GM06990 (cell line): ENCODE measurements at regions not wholly inside any gene's neighbourhood (a gene's known extent, or its start where the extent isn't known, plus 50 kb on each side); places are given as distances from the start of the nearest gene placed in this dataset.

Experiments used
- DNase-seq: peaks from one replicate; pipeline ENCODE4 v3.0.0-alpha.2; 2011; ENCODE audit not compliant: insufficient read length; ENCODE audit errors: extremely low read depth
- H3K27me3 ChIP-seq: replicated peaks from 2 replicates; pipeline ENCODE4 v1.6.0; 2011; ENCODE audit warnings: low read length; ENCODE audit not compliant: control insufficient read depth, insufficient read depth
- H3K36me3 ChIP-seq: 2 replicates; pipeline ENCODE4 v1.5.1; 2011; ENCODE audit warnings: low read length; ENCODE audit not compliant: control insufficient read depth, insufficient read depth
- H3K4me3 ChIP-seq: replicated peaks from 2 replicates; pipeline ENCODE4 v1.5.1; 2011; ENCODE audit warnings: low read depth, mild to moderate bottlenecking, control low read depth, low read length
- TF ChIP-seq, protein P1 (sequence below): IDR thresholded peaks from 2 replicates; pipeline ENCODE4 v1.5.1; 2011; ENCODE audit warnings: low read length, control low read depth, mild to moderate bottlenecking, inconsistent platforms; ENCODE audit not compliant: insufficient read depth, poor library complexity, severe bottlenecking

- Histone ChIP-seq H3K36me3 (no peaks in the 10 kb centered on the region), H3K27me3 (no peaks in the 10 kb centered on the region), H3K4me3 (no peak overlapping the region)
- DNase-seq: no peak
- TF ChIP-seq, protein P1, sequence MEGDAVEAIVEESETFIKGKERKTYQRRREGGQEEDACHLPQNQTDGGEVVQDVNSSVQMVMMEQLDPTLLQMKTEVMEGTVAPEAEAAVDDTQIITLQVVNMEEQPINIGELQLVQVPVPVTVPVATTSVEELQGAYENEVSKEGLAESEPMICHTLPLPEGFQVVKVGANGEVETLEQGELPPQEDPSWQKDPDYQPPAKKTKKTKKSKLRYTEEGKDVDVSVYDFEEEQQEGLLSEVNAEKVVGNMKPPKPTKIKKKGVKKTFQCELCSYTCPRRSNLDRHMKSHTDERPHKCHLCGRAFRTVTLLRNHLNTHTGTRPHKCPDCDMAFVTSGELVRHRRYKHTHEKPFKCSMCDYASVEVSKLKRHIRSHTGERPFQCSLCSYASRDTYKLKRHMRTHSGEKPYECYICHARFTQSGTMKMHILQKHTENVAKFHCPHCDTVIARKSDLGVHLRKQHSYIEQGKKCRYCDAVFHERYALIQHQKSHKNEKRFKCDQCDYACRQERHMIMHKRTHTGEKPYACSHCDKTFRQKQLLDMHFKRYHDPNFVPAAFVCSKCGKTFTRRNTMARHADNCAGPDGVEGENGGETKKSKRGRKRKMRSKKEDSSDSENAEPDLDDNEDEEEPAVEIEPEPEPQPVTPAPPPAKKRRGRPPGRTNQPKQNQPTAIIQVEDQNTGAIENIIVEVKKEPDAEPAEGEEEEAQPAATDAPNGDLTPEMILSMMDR: no peak
Observed at GRCh38 chr7:115136796-115137443, 215.0 kb downstream of the MDFIC start.

- H3K36me3 ChIP-seq: no peaks in the 10 kb centered on the region
- peak; percentile 6 for DNase-seq
- no peak overlapping the region for H3K4me3 ChIP-seq
- no peaks in the 10 kb centered on the region for H3K27me3 ChIP-seq
- TF ChIP-seq, protein P1: no peak
Observed at GRCh38 chr7:115135769-115136410, 214.0 kb downstream of the MDFIC start.

DNA sequence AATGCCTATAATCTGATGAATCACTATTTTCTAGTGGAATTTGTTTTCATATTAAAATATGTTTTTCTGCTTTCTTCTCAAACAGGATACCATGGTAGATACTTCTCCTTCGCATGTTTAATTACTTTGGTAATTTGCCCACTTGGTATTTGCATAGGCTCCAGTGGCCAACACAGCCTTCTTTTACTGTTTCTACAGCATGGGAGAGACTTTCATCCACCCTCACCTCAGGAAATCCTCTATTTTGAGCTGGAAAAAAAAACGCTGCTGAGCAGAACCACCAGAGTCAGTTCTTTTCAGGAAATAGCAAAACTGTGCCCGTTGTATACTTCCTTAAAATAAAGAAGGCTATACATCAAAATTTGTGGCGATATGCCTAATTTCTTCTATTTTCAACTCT is 213.3 kb downstream of the MDFIC start:
- TF ChIP-seq, protein P1: no peak
- DNase-seq: no peak
- no peaks in the 10 kb centered on the region for H3K36me3 ChIP-seq
- no peak overlapping the region for H3K4me3 ChIP-seq
- H3K27me3 ChIP-seq: no peaks in the 10 kb centered on the region

DNA sequence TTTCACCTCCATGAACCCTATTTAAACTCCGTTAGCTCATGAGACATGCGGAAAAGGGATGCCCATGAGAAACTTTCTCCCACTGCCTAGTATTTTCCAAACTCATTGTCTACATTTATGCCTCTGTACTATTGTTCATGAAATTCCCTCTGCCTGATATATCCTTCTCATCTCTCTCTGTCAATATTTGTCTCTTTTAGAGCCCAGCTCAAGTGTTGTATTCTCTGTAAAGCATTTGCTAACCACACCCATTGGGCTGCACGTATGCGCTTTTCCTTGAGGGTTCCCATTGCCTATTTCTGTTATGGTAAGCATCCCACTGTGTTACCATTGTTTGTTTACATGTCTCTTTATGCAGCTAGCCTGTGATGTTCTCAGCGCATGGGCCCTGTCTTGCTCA is 211.4 kb downstream of the MDFIC start:
- Histone ChIP-seq H3K27me3 (no peaks in the 10 kb centered on the region), H3K36me3 (no peaks in the 10 kb centered on the region), H3K4me3 (no peak overlapping the region)
- DNase-seq: no peak
- TF ChIP-seq, protein P1: no peak

DNA sequence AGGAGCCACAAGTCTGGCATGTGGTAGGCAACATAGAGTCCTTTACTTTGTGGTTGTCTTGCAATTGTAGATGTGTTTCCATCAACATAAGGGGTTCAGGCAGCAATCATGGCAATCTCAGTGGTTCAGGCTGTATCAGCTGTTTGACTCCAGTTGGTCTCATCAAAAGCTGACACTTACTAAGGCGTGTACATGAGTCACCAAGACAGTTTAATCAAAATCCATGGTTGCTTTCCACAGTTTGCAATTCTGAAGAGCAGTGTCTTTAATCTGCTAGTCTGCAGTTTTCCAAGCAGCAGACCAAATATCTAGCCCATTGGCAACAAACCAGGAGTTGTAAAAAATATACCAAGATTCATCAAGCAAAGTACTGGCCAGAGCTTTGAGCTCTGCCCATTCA is 210.2 kb downstream of the MDFIC start:
- TF ChIP-seq, protein P1: no peak
- Histone ChIP-seq H3K4me3 (no peak overlapping the region), H3K36me3 (no peaks in the 10 kb centered on the region), H3K27me3 (no peaks in the 10 kb centered on the region)
- no peak for DNase-seq

DNA sequence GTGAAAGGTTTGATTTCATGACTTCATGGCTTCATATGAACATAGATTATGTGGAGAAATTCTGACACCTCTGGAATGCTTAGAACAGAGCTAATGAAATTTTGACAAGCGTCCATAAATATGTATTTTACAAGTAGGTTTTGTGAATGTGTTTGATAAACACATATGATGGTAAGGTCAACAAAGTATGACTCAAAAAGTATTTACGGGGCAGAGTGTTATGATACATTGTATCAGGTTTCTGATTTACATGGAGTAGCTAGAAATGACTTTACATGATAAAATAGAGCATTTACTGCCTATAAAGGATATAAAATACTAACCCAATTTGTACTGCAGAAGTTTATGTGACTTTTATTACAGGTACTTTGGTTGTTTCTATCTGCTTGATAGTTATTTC is 206.3 kb downstream of the MDFIC start:
- Histone ChIP-seq H3K36me3 (no peaks in the 10 kb centered on the region), H3K27me3 (no peaks in the 10 kb centered on the region), H3K4me3 (no peak overlapping the region)
- no peak for DNase-seq
- TF ChIP-seq, protein P1: no peak
